HUES48 (cell line): ENCODE measurements at regions not wholly inside any gene's neighbourhood (a gene's known extent, or its start where the extent isn't known, plus 50 kb on each side); places are given as distances from the start of the nearest gene placed in this dataset.
"Not testable (repeated sequence)": the region's sequence is repeated elsewhere in the genome, so short reads cannot be mapped to it uniquely, and the experiment has no call there.

ENCODE experiments used
- H3K27ac ChIP-seq: one replicate; pipeline ENCODE4 v1.7.0; 2013; ENCODE audit warnings: low read depth, low read length, inconsistent platforms
- H3K27me3 ChIP-seq: 2 replicates; pipeline ENCODE4 v1.6.1; 2013; ENCODE audit warnings: mild to moderate bottlenecking, low read length; ENCODE audit not compliant: control insufficient read depth, insufficient read depth
- H3K36me3 ChIP-seq: 2 replicates; pipeline ENCODE4 v1.6.1; 2013; ENCODE audit warnings: low read length; ENCODE audit not compliant: control insufficient read depth, insufficient read depth
- H3K4me1 ChIP-seq: 2 replicates; pipeline ENCODE4 v1.6.1; 2013; ENCODE audit warnings: mild to moderate bottlenecking, low read length; ENCODE audit not compliant: control insufficient read depth, insufficient read depth
- H3K4me3 ChIP-seq: 2 replicates; pipeline ENCODE4 v1.5.1; 2013; ENCODE audit warnings: mild to moderate bottlenecking, low read depth, low read length
- H3K9ac ChIP-seq: 2 replicates; pipeline ENCODE4 v1.6.1; 2013; ENCODE audit warnings: mild to moderate bottlenecking, low read depth, low read length, moderate library complexity
- H3K9me3 ChIP-seq: 2 replicates; pipeline ENCODE4 v1.6.1; 2013; ENCODE audit warnings: low read length; ENCODE audit not compliant: control insufficient read depth, insufficient read depth

DNA sequence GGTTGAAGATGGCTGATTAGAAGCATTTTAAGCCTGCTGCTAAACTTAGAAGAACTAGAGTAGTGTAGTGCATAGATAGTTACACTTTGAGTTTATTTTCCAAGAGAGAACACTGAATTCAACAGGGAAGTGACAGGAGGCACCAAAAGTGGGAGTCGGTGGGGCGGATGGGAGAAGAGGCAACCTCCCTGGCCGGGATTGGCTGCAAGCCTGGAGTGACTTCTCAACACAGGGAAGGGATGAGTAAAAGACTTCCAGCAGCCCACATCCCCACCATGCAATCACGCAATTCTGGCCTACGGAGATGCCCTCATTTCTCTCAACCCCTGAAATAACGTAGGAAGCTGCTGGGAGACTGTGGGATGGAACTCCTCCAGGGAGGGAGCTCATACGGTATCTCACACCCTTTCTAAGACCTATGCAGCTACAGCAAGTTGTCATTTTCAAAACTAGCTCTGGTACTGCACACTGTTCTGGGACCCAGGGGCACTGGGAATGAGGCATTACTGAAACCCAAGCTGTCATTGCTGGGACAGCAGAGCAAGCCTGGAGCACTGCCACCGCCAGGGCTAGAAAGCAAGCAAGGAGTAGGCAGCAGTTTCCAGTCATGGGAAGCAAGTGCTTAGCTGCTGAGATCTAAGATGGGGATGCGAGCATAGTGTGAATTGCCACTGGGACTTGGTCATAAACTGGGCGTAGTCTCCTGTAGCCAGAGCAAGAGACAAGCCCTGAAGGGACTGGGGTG is 331.6 kb upstream of the PTGER4 start:
- H3K36me3 ChIP-seq = no peaks in the 10 kb centered on the region
- H3K4me1 ChIP-seq = no peaks in the 10 kb centered on the region
- no peak overlapping the region for H3K27ac ChIP-seq
- H3K4me3 ChIP-seq = no peak overlapping the region
- H3K9ac ChIP-seq = no peak overlapping the region
- no peaks in the 10 kb centered on the region for H3K9me3 ChIP-seq
- no peaks in the 10 kb centered on the region for H3K27me3 ChIP-seq

GRCh38 chr5:40346901-40347300 is 332.8 kb upstream of the PTGER4 start:
- Histone ChIP-seq H3K9ac (no peak overlapping the region), H3K27me3 (no peaks in the 10 kb centered on the region), H3K36me3 (no peaks in the 10 kb centered on the region), H3K27ac (no peak overlapping the region), H3K9me3 (no peaks in the 10 kb centered on the region), H3K4me1 (no peaks in the 10 kb centered on the region), H3K4me3 (no peak overlapping the region)

- H3K27me3 ChIP-seq = not testable (repeated sequence)
Measured at GRCh38 chr5:40338434-40338833, 341.3 kb upstream of the PTGER4 start.

DNA sequence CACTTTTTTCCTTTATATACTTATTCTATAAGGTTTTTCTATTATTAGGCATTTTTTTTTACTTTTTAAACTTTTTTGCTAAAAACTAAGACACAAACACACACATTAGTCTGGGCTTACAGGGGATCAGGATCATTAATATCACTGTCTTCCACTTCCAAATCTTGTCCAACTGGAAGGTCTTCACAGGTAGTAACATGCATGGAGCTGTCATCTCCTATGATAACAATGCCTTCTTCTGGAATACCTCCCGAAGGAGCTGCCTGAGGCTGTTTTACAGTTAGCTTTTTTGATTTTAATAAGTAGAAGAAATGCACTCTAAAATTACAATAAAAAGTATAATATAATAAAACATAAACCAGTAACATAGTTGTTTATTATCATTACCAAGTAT is 345.5 kb upstream of the PTGER4 start:
- Histone ChIP-seq H3K27me3 (no peaks in the 10 kb centered on the region), H3K4me3 (no peak overlapping the region), H3K36me3 (no peaks in the 10 kb centered on the region), H3K27ac (no peak overlapping the region), H3K9ac (no peak overlapping the region), H3K4me1 (no peaks in the 10 kb centered on the region), H3K9me3 (no peaks in the 10 kb centered on the region)

More at GRCh38 chr5:40338434-40338833, 341.3 kb upstream of the PTGER4 start:
- not testable (repeated sequence) for H3K27ac ChIP-seq, H3K4me3 ChIP-seq, H3K36me3 ChIP-seq, H3K4me1 ChIP-seq, H3K9me3 ChIP-seq, H3K9ac ChIP-seq

DNA sequence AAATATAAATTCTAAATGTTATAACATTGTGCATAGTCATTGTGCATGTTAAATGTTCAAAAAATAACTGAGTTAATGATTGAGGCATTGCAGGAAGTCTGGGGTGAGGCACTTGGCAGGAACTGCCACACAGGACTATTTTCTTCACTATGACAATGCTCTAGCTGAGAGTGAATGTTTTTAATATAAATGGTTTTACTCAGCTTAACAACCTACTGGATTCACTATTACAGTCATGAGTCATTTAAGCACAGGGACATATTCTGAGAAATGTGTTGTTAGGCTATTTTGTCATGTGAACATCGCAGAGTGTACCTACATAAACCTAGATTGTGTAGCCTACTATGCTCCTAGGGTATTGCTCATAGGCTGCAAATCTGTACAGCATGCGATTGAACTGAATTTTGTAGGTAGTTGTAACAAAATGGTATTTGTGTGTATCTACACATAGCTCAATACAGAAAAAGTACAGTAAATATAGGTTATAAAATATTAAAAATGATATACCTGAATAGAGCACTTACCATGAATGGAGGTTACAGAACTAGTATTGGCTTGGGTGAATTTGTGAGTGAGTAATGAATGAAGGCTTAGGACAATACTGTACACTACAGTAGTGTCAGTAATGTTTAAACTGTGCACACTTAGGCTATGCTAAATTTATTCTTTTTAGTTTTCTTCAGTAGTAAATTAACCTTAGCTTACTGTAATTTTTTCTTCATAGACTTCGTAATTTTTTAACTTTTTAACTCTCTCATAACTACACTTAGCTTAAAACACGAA is 346.1 kb upstream of the PTGER4 start:
- Histone ChIP-seq H3K4me3 (no peak overlapping the region), H3K36me3 (no peaks in the 10 kb centered on the region), H3K27ac (no peak overlapping the region), H3K27me3 (no peaks in the 10 kb centered on the region), H3K4me1 (no peaks in the 10 kb centered on the region), H3K9me3 (no peaks in the 10 kb centered on the region), H3K9ac (no peak overlapping the region)

DNA sequence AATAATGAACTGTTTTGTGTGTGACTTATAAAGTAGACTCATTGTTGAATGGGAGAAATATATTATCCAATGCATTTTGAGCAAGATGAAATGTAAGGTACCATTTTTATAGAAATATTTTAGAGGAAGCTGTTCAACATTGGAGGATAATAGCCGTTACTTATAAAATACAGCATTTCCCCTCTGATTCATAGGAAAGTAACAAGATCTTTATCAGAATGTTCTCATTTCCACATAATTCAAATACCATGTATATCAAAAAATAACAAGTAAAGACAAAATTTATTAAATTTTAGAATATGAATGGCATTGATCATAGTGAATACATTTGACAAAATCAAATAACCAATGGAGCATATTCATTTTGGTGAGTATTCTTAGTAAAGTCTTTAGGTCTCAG is 346.7 kb upstream of the PTGER4 start:
- H3K4me1 ChIP-seq = no peaks in the 10 kb centered on the region
- no peak overlapping the region for H3K9ac ChIP-seq
- no peaks in the 10 kb centered on the region for H3K9me3 ChIP-seq
- no peaks in the 10 kb centered on the region for H3K36me3 ChIP-seq
- no peak overlapping the region for H3K4me3 ChIP-seq
- no peaks in the 10 kb centered on the region for H3K27me3 ChIP-seq
- H3K27ac ChIP-seq = no peak overlapping the region

GRCh38 chr5:40331616-40332015 is 348.1 kb upstream of the PTGER4 start:
- Histone ChIP-seq H3K4me3 (no peak overlapping the region), H3K9me3 (no peaks in the 10 kb centered on the region), H3K9ac (no peak overlapping the region), H3K4me1 (no peaks in the 10 kb centered on the region), H3K36me3 (no peaks in the 10 kb centered on the region), H3K27me3 (no peaks in the 10 kb centered on the region), H3K27ac (no peak overlapping the region)

GRCh38 chr5:40321514-40321913 is 358.2 kb upstream of the PTGER4 start:
- Histone ChIP-seq H3K27ac (no peak overlapping the region), H3K4me3 (no peak overlapping the region), H3K36me3 (no peaks in the 10 kb centered on the region), H3K27me3 (no peaks in the 10 kb centered on the region), H3K4me1 (no peaks in the 10 kb centered on the region), H3K9me3 (no peaks in the 10 kb centered on the region), H3K9ac (no peak overlapping the region)

DNA sequence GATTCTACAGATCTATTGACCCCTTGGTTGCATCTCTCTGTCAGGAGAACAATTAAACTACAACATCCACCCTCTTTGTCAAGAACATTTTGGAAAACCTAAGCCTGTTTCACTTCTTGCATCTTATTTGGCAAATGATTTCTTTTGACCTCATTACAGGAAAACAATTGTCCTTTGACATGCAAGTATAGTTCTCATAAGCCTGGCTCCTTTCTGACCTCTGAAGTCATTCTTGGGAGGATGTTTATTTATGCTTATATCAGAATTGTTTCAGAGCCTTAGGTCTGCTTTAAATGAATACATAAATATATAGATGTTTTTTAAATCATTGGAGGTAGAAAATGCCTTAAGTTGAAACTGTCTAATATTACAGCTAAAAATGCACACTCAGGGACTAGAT is 361.3 kb upstream of the PTGER4 start:
- no peaks in the 10 kb centered on the region for H3K36me3 ChIP-seq
- H3K27ac ChIP-seq = no peak overlapping the region
- no peak overlapping the region for H3K9ac ChIP-seq
- no peaks in the 10 kb centered on the region for H3K4me1 ChIP-seq
- no peaks in the 10 kb centered on the region for H3K9me3 ChIP-seq
- H3K27me3 ChIP-seq = no peaks in the 10 kb centered on the region
- no peak overlapping the region for H3K4me3 ChIP-seq

DNA sequence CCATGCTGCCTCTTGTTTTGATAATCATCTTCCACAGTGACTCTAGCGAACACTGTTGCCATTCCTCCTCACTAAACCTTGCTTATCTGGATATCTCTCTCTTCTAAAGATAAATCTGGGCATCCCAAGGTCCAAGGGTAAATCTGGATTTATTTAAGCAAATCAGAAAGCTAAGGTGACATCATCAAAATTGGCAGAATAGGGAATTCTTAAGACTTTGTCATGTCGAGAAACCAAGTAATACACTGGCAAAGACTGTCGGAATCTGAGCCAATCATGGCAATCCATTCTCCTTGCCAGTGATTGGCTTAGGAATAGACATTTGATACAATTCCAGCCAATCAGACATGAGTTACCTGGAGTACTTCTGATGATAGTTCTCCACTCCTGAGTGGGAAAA is 362.7 kb upstream of the PTGER4 start:
- Histone ChIP-seq H3K36me3 (no peaks in the 10 kb centered on the region), H3K9ac (no peak overlapping the region), H3K4me1 (0 out of 2 replicates have a peak, but pooled peaks cover 5% of the 10 kb centered on the region), H3K9me3 (no peaks in the 10 kb centered on the region), H3K27me3 (no peaks in the 10 kb centered on the region), H3K27ac (no peak overlapping the region), H3K4me3 (no peak overlapping the region)

DNA sequence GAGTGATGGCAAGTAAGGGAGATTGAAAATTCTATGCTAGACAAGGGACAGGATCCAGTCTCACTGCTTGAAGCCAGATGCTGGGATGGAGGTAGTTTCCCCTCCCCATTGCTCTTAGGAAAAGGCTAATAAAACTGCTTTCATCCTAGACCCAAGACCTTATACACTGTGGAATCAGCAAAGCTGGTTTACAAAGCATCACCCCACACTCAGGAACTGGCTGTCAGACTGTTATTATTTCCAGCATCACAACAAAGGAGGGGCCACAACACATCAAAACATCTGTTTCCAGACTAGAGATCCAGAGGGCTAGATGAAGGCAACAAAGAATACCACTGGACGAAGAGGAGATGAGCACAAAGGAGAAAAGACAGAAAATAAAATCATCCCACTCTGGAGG is 364.6 kb upstream of the PTGER4 start:
- 0 out of 2 replicates have a peak, but pooled peaks cover 5% of the 10 kb centered on the region for H3K4me1 ChIP-seq
- H3K9me3 ChIP-seq = no peaks in the 10 kb centered on the region
- H3K36me3 ChIP-seq = no peaks in the 10 kb centered on the region
- H3K27ac ChIP-seq = no peak overlapping the region
- H3K27me3 ChIP-seq = no peaks in the 10 kb centered on the region
- H3K4me3 ChIP-seq = no peak overlapping the region
- no peak overlapping the region for H3K9ac ChIP-seq
